ENCODE measurements at regions not wholly inside any gene's neighbourhood (a gene's known extent, or its start where the extent isn't known, plus 50 kb on each side); places are given as distances from the start of the nearest gene placed in this dataset.

- no peak for DNase-seq (ENCODE audit: extremely low spot score, unreplicated experiment)
- Mint-ChIP-seq H3K4me3 (ENCODE audit: unreplicated experiment) (no peak overlapping the region), H3K36me3 (ENCODE audit: unreplicated experiment) (peaks cover 10% of the 10 kb centered on the region), H3K9me3 (ENCODE audit: unreplicated experiment) (peaks cover 22% of the 10 kb centered on the region), H3K4me1 (ENCODE audit: unreplicated experiment) (peaks cover 3% of the 10 kb centered on the region), H3K27me3 (ENCODE audit: unreplicated experiment) (no peaks in the 10 kb centered on the region), H3K27ac (ENCODE audit: unreplicated experiment) (no peak overlapping the region)
- TF ChIP-seq, protein P1, sequence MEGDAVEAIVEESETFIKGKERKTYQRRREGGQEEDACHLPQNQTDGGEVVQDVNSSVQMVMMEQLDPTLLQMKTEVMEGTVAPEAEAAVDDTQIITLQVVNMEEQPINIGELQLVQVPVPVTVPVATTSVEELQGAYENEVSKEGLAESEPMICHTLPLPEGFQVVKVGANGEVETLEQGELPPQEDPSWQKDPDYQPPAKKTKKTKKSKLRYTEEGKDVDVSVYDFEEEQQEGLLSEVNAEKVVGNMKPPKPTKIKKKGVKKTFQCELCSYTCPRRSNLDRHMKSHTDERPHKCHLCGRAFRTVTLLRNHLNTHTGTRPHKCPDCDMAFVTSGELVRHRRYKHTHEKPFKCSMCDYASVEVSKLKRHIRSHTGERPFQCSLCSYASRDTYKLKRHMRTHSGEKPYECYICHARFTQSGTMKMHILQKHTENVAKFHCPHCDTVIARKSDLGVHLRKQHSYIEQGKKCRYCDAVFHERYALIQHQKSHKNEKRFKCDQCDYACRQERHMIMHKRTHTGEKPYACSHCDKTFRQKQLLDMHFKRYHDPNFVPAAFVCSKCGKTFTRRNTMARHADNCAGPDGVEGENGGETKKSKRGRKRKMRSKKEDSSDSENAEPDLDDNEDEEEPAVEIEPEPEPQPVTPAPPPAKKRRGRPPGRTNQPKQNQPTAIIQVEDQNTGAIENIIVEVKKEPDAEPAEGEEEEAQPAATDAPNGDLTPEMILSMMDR (IDR thresholded peaks at IDR 0.05) = no peak
Measured at GRCh38 chr4:33864290-33864859, 2379.9 kb downstream of the ARAP2 start.

DNA sequence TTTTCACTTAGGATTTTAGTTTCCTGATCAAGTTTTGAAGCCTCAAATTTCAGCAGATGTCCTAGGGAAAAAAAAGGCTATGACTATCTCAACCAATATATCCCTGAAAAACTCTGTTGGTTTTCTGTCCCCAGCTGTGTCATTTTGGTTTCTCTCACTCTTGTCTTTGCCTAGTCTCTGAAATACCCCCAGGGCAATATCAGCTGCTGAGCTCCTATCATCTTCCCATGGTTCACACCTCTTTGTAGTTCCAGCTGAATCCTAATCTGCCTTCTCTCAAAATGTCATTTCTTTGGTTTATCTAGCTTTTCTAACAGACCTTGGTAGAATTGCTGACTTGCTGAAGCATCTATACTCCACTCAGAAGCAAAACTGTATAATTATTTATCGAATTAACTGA is 2370.5 kb downstream of the ARAP2 start:
- Mint-ChIP-seq H3K36me3 (ENCODE audit: unreplicated experiment) (peaks cover 8% of the 10 kb centered on the region), H3K4me1 (ENCODE audit: unreplicated experiment) (no peaks in the 10 kb centered on the region), H3K27me3 (ENCODE audit: unreplicated experiment) (no peaks in the 10 kb centered on the region), H3K27ac (ENCODE audit: unreplicated experiment) (no peak overlapping the region), H3K9me3 (ENCODE audit: unreplicated experiment) (peaks cover 28% of the 10 kb centered on the region), H3K4me3 (ENCODE audit: unreplicated experiment) (no peak overlapping the region)
- no peak for DNase-seq (ENCODE audit: extremely low spot score, unreplicated experiment)
- TF ChIP-seq, protein P1 (IDR thresholded peaks at IDR 0.05) = no peak

GRCh38 chr4:33878710-33879109 is 2365.6 kb downstream of the ARAP2 start:
- Mint-ChIP-seq H3K27ac (ENCODE audit: unreplicated experiment) (no peak overlapping the region), H3K4me1 (ENCODE audit: unreplicated experiment) (peaks cover 8% of the 10 kb centered on the region), H3K27me3 (ENCODE audit: unreplicated experiment) (no peaks in the 10 kb centered on the region), H3K4me3 (ENCODE audit: unreplicated experiment) (no peak overlapping the region), H3K9me3 (ENCODE audit: unreplicated experiment) (peaks cover 16% of the 10 kb centered on the region), H3K36me3 (ENCODE audit: unreplicated experiment) (peaks cover 4% of the 10 kb centered on the region)
- TF ChIP-seq, protein P1 (IDR thresholded peaks at IDR 0.05) = no peak
- DNase-seq (ENCODE audit: extremely low spot score, unreplicated experiment) = no peak

DNA sequence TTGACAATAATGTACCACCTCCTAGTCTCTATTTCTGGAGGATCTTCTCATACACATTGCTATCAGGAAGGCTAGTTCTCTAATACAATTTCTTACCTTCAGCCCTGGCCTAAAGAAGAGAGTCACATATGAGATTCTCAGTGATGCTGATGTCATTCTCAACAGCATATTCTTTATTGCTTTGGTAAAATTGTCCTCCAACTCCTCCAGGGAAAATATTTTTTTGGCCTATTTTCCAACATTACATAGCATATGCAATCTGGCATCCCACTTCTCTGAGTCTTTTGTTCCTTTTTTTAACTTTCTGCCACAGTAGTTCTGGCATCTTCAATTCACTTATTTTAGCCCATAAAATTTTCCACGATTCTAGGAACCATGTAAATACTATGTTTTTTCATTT is 2363.1 kb downstream of the ARAP2 start:
- H3K4me3 Mint-ChIP-seq (ENCODE audit: unreplicated experiment) = no peak overlapping the region
- H3K27ac Mint-ChIP-seq (ENCODE audit: unreplicated experiment) = no peak overlapping the region
- TF ChIP-seq, protein P1 (IDR thresholded peaks at IDR 0.05) = no peak
- peaks cover 11% of the 10 kb centered on the region for H3K9me3 Mint-ChIP-seq (ENCODE audit: unreplicated experiment)
- peaks cover 4% of the 10 kb centered on the region for H3K36me3 Mint-ChIP-seq (ENCODE audit: unreplicated experiment)
- peaks cover 8% of the 10 kb centered on the region for H3K4me1 Mint-ChIP-seq (ENCODE audit: unreplicated experiment)
- no peaks in the 10 kb centered on the region for H3K27me3 Mint-ChIP-seq (ENCODE audit: unreplicated experiment)
- no peak for DNase-seq (ENCODE audit: extremely low spot score, unreplicated experiment)

DNA sequence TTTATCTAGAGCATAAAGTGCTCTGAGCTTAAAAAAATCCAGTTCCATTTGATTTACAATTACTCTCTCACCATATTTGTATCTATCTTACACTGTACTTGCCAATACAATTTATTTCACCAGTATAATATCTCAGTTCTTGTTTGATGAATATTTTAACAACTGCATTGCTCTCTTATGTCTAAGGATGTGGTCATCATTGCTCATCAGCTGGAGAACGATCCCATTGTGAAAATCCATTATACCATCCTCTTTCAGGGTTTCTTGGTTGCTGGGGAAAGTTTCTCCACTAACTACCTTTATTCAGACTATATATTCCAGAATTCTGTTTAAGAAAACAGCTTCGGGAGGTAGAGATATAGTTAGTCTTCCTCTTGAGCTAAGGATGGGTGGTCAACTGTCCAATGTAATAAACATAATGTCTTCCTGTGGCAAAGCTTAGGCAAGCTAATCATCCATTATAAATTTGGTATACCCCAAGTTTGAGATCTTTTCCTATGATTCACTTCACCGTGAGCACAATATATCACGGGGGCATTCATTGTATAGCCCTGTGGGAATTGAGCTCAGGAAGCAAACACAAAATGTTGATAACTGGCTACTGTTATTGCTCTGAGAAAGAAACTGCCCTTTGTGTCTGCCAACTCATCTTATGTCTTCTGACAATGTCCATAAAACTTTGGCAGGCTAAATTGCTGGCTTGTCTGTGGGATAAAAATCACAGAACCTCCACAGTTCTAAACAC is 2361.9 kb downstream of the ARAP2 start:
- Mint-ChIP-seq H3K4me1 (ENCODE audit: unreplicated experiment) (peaks cover 11% of the 10 kb centered on the region), H3K27ac (ENCODE audit: unreplicated experiment) (no peak overlapping the region), H3K27me3 (ENCODE audit: unreplicated experiment) (no peaks in the 10 kb centered on the region), H3K36me3 (ENCODE audit: unreplicated experiment) (no peaks in the 10 kb centered on the region), H3K9me3 (ENCODE audit: unreplicated experiment) (peaks cover 1% of the 10 kb centered on the region), H3K4me3 (ENCODE audit: unreplicated experiment) (no peak overlapping the region)
- no peak for DNase-seq (ENCODE audit: extremely low spot score, unreplicated experiment)
- TF ChIP-seq, protein P1 (IDR thresholded peaks at IDR 0.05) = no peak
